GM19328 (cell line): ENCODE measurements at regions not wholly inside any gene's neighbourhood (a gene's known extent, or its start where the extent isn't known, plus 50 kb on each side); places are given as distances from the start of the nearest gene placed in this dataset.
"Not testable (repeated sequence)": the region's sequence is repeated elsewhere in the genome, so short reads cannot be mapped to it uniquely, and the experiment has no call there.

Experiments used
- ATAC-seq: cut with Tn5 transposase; IDR thresholded peaks from one replicate; pipeline ENCODE4 v1.9.1; 2021; ENCODE audit warnings: mild to moderate bottlenecking, moderate library complexity; ENCODE audit not compliant: unreplicated experiment

DNA sequence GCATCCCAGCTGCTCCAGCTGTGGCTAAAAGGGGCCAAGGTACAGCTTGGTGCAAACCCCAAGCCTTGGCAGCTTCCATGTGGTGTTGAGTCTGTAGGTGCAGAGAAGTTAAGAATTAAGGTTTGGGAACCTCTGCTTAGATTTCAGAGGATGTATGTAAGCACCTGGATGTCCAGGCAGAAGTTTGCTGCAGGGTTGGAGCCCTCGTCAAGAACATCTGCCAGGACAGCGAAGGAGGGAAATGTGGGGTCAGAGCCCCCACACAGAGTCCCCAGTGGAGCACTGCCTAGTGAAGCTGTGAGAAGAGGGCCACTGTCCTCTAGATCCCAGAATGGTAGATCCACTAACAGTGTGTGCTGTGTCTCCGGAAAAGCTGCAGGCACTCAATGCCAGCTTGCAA lies 236.2 kb upstream of the ADRA1B start:
- ATAC-seq, result no peak

DNA sequence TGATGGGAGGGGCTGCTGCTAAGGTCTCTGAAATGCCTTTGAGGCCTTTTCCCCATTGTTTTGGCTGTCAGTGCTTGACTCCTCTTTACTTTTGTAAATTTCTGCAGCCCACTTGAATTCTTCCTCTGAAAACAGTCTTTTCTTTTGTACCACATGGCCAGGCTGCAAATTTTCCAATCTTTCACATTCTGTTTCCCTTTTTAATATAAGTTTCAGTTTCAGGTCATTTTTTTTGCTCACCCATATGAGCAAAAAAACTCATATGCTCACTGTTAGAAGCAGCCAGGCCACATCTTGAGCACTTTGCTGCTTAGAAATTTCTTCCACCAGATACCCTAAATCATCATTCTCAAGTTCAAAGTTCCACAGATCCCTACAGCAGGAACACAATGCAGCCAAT lies 234.6 kb upstream of the ADRA1B start:
- no peak for ATAC-seq

DNA sequence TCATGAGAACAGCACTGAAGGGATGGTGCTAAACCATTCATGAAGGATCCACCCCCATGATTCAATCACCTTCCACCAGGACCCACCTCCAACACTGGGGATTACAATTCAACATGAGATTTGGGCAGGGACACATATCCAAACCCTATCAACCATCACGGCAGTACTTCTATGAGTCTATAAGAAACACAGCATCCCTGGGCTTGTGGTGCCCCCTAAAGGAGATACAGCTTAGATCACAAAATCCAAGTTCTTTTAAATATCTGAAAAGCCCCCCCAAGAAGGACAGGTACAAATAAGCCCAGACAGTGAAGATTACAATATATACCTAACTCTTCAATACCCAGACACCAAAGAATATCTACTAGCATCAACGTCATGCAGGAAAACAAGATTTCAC lies 233.7 kb upstream of the ADRA1B start:
- no peak for ATAC-seq

DNA sequence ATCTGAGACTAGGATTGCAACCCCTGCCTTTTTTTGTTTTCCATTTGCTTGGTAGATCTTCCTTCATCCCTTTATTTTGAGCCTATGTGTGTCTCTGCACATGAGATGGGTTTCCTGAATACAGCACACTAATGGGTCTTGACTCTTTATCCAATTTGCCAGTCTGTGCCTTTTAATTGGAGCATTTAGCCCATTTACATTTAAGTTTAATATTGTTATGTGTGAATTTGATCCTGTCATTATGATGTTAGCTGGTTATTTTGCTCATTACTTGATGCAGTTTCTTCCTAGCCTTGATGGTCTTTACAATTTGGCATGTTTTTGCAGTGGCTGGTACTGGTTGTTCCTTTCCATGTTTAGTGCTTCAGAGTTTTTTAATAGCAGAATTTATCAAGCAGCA lies 228.4 kb upstream of the ADRA1B start:
- not testable (repeated sequence) for ATAC-seq

DNA sequence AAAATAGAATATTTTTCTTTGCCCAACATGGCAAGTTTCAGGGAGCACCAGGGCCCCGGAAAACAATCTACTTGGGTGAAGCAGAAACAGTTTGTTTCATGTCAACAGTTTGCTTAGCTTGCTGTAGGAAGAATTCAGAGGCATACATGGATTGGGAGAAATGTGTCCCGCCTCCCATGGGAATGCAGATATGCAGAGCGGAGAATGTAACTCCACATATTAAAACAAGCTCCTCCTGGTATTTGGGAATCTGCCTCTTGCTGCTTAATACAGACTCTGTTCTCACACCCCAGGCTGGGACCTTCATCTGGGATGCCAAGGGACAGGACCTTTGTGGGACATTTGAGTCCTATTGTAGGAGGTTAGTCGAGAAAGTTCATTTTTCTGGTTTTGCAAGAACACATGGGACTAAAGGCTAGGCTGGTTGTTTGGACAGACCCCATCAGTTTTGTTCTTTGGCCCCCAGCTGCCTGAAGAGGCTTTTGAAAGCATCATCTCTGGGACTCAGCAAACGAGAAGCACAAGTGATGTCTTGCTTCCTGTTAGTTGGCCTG lies 220.5 kb upstream of the ADRA1B start:
- no peak for ATAC-seq

DNA sequence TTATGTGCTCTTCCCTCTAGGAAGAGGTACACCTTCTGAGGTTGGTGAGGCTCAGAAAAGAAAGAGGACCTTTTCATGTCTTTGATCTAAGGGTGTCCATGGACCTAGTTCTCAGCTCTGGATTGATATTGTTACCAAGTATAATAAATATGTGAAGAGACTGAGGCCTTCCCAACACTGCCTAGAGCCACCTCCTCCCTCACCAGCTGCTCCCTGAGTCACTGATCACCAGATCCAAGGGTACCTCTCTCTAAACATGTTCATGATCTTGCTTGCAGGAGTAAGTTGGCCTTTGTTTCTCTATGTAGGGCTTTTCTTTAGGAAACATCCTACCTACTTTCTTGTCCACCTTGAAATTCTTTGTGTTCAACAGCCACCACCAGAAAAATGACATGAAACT lies 218.8 kb upstream of the ADRA1B start:
- ATAC-seq, result no peak

DNA sequence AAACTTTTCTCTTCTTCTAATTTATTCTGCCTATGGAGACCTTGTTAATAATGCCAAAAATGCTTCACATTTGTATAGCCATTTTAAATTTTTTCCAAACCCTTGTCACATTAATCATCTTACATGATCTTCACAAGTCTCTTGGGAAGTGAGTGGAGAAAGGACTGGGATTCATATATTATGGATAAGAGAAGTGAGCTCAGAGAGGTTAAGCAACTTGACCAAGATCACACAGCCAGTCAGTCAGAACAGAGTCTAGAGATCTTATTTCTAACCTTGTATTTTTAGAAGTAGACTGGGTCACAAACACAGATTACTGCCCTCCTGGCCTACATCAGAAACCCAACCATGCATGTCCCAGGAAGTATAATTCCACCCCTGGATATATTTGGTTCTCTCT lies 218.0 kb upstream of the ADRA1B start:
- ATAC-seq, result no peak

DNA sequence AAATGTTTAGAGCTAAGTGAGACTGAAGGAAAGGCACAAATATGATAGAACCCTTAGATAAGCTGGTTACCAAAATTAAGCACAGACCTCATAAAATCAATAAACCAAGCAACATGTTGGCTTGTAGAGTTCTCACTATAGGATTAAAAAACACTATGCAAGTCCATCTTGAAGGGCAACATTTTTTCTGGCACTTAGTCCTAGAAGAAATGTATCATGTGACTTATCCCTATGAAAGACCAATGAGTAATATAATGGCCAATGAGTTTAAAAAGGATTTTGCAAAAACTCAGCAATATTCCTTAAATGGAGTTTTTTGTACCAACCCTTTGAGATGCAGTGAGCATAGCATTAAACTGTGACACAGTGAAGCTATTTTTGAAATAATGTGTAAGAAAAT lies 216.3 kb upstream of the ADRA1B start:
- no peak for ATAC-seq

DNA sequence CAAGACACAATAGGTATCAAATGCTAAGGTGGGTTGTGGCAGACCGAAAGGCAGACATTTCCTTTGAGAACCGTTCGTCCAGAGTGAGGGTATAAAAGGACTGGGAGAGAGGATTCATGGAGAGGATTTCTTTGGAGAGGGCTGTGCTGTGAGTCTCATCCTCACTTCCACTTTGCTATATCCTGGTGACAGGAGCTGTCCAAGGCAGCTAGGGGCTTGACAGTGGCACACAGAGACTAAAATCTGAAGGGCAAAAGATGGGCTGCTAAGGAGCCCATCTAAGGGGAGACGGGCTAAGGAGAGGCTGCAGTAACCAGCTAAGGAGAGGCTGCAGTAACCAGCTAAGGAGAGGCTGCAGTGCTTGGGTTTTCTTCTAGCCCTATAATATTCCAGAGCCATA lies 214.0 kb upstream of the ADRA1B start:
- ATAC-seq, result no peak

DNA sequence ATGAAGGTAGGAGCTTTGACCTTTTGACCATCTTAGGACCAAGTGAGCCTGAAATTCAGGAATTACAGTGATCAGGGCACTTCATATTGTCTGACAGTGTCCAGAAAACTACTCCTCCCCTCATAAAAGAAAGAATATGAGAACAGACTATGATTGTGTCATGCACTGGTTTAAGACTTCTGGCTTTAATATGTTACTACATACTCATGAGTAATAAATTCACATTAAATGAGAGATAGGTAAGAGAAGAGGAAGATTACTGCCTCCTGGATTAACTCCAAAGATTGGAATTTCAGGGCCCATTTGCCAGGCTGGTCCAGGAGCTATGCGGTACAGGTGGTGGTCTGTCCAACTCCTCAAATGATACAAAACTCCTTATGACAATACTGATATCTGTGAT lies 213.5 kb upstream of the ADRA1B start:
- ATAC-seq, result no peak

DNA sequence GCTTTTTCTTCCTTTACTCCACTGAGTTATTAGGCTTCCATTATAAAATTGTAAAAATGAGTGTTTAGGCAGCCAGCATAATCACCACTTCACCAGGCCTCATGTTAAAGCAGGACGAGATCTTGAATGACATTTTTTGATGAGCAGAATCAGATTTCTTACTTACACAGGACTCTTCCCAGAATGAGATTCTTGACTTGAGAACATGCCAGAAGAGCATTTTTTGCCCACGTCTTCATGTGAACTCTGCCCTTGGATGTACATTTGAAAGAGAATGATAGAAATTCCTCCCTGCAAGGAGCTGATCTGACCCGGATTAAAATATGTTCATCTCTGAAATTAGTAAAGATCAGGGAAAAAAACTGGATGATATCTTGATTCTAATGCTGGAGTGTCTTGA lies 212.1 kb upstream of the ADRA1B start:
- ATAC-seq, result no peak

DNA sequence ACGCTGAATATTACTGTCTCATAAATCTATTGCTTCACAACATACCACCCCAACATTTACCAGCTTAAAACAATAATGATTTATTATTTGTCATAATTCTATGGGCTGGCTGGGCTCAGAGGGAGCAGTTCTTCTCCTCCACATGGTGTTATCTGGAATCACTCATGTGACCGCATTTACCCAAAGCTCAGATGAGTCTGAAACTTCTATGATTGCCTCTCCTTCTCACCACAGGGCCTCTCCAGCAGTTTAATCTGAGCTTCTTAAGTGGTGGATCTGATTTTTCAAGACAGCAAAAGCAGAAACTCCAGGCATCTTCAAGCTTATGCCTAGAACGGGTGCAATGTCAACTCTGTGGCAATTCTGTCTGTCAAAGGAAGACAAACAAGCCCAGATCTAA lies 210.3 kb upstream of the ADRA1B start:
- no peak for ATAC-seq

DNA sequence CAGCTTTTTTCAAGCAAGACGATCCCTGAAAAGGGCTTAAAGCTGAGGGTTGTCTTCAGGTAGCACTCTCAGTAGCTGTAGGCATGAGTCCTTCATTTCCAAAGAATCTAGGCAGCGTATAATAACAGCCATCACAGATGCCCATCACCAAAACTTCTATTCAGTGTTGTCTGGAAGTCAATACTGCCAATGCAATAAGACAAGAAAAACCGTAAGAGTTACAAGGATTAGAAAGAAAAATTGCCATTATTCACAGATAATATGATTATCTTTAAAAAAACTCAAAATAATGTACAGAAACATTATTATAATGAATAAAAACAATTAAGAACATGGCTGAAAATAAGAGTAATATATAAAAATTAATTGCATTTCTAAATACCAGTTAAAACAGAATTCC lies 208.2 kb upstream of the ADRA1B start:
- no peak for ATAC-seq

DNA sequence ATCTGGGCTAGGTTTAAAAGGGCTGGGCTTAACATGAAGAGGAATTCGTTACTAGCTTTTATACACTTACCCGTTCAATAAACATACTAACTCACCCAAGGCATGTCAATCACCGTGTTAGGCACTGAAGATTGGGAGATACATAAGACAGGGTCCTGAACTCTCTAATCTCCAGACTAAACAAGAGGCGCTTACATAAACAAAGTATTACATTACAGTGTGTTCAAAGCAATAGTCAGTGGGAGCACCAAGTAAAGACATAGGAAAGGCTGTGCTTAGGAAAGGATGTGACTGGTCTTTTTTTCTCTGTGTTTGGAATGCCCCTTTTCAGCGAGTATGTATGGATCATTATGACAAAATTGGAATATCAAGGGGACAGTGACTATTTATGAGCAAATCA lies 203.6 kb upstream of the ADRA1B start:
- no peak for ATAC-seq

DNA sequence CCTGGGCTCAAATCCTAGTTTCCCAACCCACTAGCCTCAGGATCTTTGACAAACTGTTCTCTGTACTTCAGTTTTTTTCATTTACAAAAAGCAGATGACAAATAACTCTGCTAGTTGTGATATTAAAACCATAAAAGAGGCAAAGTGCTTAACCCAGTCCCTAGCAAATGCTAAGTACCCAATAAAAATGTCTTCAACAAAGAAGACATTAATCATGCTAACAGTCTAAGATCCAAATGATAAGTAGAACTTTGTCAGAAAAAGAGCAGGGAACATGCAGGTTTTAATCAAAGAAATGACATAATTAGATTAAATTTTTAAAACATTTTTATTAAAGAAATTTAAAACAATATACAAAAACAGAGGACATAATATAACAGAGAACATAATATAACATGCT lies 203.0 kb upstream of the ADRA1B start:
- no peak for ATAC-seq

DNA sequence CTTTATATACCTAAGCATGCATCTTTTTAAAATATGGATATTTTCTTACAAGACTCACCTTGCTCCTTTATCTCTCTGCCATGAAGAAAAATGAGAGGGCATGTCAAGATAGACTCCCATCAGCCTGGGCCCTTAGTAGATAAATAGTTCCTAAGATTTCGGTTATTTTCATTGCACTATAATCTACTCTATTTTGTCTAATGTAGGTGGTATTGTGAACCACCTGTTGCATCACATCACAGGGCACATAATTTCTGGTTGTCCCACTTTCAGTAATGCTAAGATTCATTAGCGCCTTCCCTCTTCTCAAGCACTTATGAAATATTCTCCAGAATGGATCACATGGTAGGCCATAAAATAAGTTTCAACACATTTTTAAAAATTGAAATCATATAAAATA lies 202.5 kb upstream of the ADRA1B start:
- no peak for ATAC-seq

DNA sequence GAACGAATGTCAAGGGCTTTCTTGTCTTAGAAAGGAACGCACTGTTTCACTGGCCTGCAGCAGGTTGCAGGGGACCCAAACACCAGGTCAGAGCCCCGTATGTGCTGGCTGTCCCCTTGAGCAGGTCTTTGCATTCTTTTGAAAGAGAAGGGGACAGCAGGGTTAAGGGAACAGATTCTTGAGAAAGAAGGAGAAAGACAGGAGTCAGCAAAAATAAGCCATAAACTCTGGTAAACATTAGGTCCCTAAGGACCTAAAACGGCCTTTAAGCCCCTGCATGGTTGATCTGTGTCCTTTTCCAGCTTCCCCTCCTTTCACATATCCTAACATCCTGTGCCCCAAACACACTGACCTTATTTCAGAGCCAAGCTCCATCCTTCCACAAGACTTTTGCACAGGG lies 190.8 kb upstream of the ADRA1B start:
- ATAC-seq, result no peak

DNA sequence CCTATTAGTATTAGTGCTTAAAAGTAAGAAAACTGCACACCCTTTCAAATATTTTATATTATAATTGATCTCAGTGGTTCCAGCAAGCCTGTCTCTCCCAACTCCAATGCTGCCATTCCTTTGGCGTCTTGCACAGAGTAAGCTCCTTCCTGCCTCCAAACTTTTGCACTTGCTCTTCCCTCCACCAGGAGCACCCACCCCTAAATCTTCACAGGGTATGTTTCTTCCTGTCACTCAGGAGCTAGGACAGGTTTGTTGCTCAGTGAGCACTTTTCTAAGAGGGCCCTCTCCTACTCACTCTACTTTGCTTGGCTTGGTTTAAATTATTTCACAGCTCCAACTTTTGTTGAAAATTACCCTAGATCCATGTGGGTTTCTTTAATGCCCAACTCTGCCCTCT lies 189.1 kb upstream of the ADRA1B start:
- ATAC-seq, result no peak

DNA sequence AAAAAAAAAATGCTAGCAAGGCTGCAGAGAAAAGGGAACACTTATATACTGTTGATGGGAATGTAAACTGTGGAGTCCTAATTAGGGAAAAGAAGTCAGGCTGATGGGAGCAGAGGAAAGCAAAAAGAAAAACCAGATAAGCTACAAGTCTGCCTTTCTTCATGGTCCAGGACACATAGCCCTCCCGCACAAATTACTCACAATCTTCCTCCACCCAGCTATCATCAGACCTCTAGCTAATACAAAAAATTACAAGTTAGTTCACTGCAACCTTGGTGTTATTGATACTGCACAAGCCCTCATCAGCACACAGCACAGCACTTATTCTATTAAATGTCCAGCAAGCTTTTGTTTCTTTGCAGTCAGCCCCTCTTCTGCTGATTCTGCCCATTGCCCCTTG lies 186.0 kb upstream of the ADRA1B start:
- ATAC-seq, result no peak

DNA sequence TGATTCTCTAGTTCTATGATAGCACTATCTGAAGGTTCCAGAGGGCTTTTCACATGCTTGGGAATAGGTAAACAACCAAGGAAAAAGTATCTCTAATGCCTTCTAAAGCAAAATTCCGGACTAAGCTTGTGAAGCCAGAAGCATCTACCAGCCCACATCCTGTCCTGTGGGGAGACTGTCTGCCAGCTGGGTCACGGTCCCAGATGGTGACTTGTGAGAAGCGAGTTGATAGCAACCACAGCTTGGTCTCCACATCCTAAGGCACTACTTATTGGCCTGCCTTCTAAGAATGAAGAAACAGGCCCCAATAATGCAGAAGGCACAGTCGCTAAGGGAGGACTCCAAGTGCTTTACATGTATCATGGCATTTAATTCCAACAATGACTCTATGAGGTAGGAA lies 184.1 kb upstream of the ADRA1B start:
- ATAC-seq, result no peak

DNA sequence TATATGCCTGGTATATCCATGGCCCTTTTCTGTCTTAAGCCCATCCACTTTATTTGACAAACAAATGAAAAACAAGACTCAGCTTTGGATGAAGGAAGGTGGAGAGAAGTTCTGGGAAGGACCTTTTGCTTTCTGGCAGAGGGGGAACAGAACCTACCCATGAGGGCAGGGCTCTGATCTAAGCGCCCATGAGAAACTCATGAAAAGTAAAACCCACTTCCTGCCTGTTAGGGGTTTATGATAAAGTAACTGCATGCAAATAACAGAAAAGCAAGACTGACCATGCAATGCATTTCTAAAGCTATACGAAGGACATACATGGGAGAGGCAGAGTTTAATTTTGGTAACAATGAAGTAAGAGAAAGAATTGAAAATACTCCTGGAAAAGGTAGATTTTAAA lies 181.9 kb upstream of the ADRA1B start:
- ATAC-seq, result no peak

DNA sequence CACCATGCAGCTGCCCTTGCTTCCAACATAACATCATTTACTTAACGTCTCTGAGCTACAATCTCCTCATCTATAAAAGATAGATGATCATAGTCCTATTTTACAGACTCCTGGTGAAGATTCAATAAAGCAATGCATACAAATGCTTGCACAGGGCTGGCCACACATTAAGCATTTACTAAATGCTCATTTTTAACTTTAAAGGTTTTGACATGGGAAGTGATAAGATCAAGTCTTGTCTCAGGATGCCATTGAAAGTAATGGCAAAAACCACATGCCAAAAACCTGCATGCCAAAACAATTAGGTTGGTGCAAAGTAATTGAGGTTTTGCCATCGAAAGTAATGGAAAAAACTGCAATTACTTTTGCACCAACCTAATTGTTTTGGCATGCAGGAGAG lies 181.2 kb upstream of the ADRA1B start:
- no peak for ATAC-seq

DNA sequence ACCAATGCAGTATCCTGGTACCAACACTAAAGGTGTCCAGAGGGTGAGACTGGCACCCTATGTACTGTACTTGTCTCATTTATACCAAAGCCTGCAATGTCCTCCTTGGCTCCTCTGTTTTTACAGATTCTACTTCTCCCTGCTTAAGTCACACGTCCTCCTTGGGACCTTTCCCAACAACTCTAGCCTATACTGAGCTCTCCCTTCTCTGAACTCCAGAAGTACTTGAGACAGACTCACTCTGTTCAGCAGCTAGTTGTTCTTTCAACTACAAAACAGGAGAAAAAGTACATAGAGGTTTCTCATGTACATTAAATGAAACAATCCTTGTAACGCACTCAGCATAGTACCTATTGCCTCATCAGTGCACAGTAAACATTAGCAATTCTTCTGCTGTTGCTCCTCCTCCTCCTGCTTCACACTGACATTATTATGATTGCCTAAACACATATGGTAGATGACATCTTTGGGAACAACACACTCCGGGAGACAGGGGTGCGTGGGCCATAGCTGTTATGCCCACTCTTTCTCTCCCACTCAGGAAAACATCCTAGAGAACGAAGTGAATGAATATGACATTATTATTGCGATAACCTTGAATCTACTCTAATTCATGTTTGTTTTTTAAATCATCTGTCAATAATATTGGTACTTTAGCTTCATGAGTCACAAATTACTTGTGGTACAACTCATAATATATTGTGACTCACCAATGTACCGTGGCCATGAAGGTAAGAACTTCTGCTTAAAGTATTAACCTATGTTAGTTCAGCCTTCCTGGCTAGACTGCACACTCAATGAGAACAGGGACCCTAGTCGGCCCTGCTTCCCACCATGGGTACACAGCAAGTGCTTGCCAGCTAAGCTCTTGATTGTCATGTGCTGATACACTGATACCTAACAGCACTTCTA lies 180.3 kb upstream of the ADRA1B start:
- no peak for ATAC-seq
